ENCODE measurements at regions not wholly inside any gene's neighbourhood (a gene's known extent, or its start where the extent isn't known, plus 50 kb on each side); places are given as distances from the start of the nearest gene placed in this dataset.

DNA sequence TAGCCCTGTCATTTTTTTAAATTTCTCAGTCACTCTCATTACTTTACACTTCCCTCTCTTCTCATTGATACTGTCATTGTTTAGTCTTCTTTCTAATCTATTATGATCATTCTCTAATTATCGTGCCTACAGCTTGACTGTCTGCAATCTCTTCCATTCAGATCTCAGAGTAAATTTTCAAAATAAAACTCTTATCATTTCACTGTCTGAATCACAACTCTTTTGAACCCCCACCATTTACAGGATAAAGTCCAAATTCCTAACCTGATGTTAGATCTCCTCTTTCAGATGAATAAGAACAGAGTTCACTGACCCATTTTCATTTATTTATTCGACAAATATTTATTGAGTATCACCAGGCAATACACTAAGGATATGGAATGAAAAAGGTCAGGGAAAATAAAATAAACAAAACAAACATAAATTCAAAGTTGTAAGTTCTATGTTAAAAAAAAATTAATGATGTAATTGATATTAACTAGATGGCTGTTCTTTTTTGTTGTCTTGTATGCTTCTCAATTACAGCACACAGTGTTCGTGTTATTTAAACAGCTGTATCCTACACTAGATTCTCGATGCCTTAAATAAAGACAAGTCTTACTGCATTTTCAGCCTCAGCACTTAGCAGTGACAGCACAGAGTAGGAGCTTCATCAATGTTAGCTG, 631.0 kb downstream of the IRS1 start:
- TF ChIP-seq TAF1 (IDR thresholded peaks at IDR 0.05; ENCODE audit: borderline replicate concordance, low read depth, low read length): no peak
- no peak for TF ChIP-seq POLR2A (IDR thresholded peaks at IDR 0.05; ENCODE audit: low read depth, low read length)

Measured in GM12892 (cell line).